Limb (tissue), 2 donors: ENCODE measurements at regions not wholly inside any gene's neighbourhood (a gene's known extent, or its start where the extent isn't known, plus 50 kb on each side); places are given as distances from the start of the nearest gene placed in this dataset.
"Not testable (repeated sequence)": the region's sequence is repeated elsewhere in the genome, so short reads cannot be mapped to it uniquely, and the experiment has no call there.

Experiments
- DNase-seq, 2 donors: peaks; one replicate each; pipeline ENCODE4 v3.0.0-alpha.2; 2016; ENCODE audit errors: extremely low spot score in 2 of 2

GRCh38 chr6:5838656-5839396, 167.9 kb downstream of the NRN1 start:
- DNase-seq, result no peak

DNA sequence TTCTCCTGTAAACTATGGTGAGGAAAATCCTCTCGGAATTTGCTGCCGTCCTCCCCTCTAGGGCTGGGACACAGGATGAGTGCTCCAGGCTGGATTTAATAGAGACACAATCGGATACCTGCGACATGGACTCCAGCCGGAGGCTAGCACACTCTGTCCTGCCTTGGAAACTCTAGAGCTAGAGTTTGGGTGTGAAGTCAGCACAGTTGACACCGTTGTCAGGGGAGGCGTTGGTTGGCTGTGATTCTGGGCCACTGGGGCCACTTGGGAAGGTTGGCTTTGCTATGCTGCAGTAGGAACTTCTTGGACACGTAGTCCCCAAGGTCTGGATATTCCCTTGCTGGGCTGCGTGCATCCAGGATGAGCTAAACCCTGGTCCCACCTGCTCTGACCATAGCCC, 169.4 kb downstream of the NRN1 start:
- DNase-seq, result no peak

DNA sequence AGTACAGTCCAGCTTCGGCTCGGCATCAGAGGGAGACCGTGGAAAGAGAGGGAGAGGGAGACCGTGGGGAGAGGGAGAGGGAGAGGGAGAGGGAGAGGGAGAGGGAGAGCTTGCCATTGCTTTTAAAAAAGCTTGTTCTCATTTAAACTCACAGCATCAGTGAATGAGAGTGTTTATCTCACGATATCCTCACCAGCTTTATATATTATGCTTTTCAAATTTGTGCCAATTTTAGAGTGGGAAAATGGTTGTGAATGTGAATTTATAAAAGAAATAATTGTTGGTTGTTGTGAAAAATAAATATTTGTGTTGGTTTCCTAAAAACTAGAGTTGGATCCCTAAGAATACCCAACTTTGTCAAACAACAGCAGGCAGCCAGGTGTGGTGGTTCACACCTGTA, 170.1 kb downstream of the NRN1 start:
- not testable (repeated sequence) for DNase-seq

GRCh38 chr6:5833120-5833519, 173.6 kb downstream of the NRN1 start:
- DNase-seq, result no peak

DNA sequence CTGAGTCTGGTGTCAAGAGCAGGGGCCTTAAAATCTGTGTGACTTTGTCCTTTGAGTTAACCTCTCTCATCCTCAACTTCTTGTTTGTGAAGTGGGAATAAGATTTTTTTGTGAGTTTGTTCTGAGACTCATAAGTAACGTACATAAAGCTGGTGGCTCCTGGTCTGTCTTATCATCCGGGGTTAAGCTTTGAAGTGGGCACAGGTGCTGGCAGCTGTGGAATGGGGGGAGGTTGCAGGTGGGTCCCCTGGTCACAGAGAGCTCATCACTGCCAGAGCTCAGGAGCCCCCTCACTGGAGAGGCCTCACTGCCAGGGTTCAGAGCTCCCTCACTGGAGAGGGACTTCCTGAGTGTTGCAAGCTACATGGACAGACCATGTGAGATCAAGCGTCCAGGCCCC, 174.1 kb downstream of the NRN1 start:
- no peak for DNase-seq

- DNase-seq, result not testable (repeated sequence)
These were observed 175.4 kb downstream of the NRN1 start for GRCh38 chr6:5831219-5831862.

- no peak for DNase-seq
These were observed 178.4 kb downstream of the NRN1 start for GRCh38 chr6:5828296-5828695.

GRCh38 chr6:5827056-5827904, 179.4 kb downstream of the NRN1 start:
- no peak for DNase-seq

GRCh38 chr6:5824382-5824983, 182.2 kb downstream of the NRN1 start:
- DNase-seq, result not testable (repeated sequence)
